ENCODE measurements at regions not wholly inside any gene's neighbourhood (a gene's known extent, or its start where the extent isn't known, plus 50 kb on each side); places are given as distances from the start of the nearest gene placed in this dataset.

DNA sequence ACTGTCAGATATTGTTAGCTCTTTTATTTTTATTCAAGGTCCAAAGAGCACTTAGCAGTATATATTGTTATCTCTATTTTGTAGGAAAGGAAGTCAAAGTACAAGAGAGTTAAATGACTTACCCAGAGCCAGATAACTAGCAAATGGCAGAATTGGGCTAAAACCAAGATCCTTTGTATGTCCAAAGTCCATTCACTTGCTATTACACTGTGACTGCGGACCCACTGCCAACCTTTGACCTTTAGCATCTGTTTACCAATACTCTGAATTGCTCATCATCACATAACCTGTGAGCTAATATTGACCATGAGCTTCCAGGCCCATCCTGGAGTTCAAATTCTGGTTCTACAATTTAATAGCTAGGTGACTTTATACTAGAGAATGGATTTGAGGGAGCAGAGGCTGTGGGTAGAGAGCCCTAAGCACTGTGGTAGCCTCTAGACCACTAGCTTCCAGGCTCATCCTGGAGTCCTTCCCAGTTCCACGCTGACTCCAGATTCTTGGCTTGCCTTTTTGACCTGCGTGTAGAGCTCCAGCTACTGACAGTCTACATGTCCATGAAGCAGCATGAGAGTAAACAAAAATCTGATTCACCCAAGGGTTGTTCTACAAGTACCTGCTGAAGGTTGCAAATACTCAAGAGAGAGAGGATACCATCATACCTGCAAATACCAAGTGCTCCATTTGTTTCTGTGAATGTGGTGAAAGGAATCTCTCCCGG lies 424.0 kb downstream of the SH3GL2 start:
- TF ChIP-seq, protein P1, sequence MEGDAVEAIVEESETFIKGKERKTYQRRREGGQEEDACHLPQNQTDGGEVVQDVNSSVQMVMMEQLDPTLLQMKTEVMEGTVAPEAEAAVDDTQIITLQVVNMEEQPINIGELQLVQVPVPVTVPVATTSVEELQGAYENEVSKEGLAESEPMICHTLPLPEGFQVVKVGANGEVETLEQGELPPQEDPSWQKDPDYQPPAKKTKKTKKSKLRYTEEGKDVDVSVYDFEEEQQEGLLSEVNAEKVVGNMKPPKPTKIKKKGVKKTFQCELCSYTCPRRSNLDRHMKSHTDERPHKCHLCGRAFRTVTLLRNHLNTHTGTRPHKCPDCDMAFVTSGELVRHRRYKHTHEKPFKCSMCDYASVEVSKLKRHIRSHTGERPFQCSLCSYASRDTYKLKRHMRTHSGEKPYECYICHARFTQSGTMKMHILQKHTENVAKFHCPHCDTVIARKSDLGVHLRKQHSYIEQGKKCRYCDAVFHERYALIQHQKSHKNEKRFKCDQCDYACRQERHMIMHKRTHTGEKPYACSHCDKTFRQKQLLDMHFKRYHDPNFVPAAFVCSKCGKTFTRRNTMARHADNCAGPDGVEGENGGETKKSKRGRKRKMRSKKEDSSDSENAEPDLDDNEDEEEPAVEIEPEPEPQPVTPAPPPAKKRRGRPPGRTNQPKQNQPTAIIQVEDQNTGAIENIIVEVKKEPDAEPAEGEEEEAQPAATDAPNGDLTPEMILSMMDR (IDR thresholded peaks at IDR 0.05) = no peak
- no peak for TF ChIP-seq POLR2A (IDR thresholded peaks at IDR 0.05)
- TF ChIP-seq EP300 (IDR thresholded peaks at IDR 0.05) = no peak

Data from tibial nerve (tissue), 4 donors.